ENCODE measurements at regions not wholly inside any gene's neighbourhood (a gene's known extent, or its start where the extent isn't known, plus 50 kb on each side); places are given as distances from the start of the nearest gene placed in this dataset.

- TF ChIP-seq EZH2 (IDR thresholded peaks at IDR 0.05; ENCODE audit: insufficient read depth, poor library complexity, severe bottlenecking): no peak
- TF ChIP-seq EZH2phosphoT487 (IDR thresholded peaks at IDR 0.05; ENCODE audit: insufficient read depth, low read depth): no peak
Observed at GRCh38 chr10:9625304-9625703, 1392.4 kb upstream of the CELF2 start.
